Mesenchymal stem cell (in vitro differentiated cells and primary cell): ENCODE measurements at regions not wholly inside any gene's neighbourhood (a gene's known extent, or its start where the extent isn't known, plus 50 kb on each side); places are given as distances from the start of the nearest gene placed in this dataset.

Experiments used
- DNase-seq: peaks from one replicate; pipeline ENCODE4 v3.0.0-alpha.2; 2013
- H2AFZ ChIP-seq: one replicate; pipeline ENCODE4 v1.6.1; 2013; ENCODE audit warnings: low read depth, mild to moderate bottlenecking, control low read depth, inconsistent platforms, low read length, moderate library complexity
- H2AK5ac ChIP-seq: 2 replicates; pipeline ENCODE4 v1.6.1; 2013; ENCODE audit warnings: low read length, moderate library complexity, mild to moderate bottlenecking, inconsistent platforms; ENCODE audit not compliant: severe bottlenecking
- H2BK120ac ChIP-seq: one replicate; pipeline ENCODE4 v1.6.1; 2013; ENCODE audit warnings: low read depth, mild to moderate bottlenecking, inconsistent platforms, low read length, moderate library complexity
- H2BK12ac ChIP-seq, 2 experiments: one replicate each; pipeline ENCODE4 v1.6.1; 2013; ENCODE audit warnings: inconsistent platforms in 2 of 2, low read length in 2 of 2, mild to moderate bottlenecking in 2 of 2, moderate library complexity in 2 of 2, control low read depth in 1 of 2
- H2BK15ac ChIP-seq: one replicate; pipeline ENCODE4 v1.6.1; 2013; ENCODE audit warnings: mild to moderate bottlenecking, low read depth, inconsistent platforms; ENCODE audit not compliant: poor library complexity, severe bottlenecking
- H2BK5ac ChIP-seq: 2 replicates; pipeline ENCODE4 v1.6.1; 2013; ENCODE audit warnings: low read depth, mild to moderate bottlenecking, low read length, control low read depth, inconsistent platforms; ENCODE audit not compliant: poor library complexity, severe bottlenecking
- H3K14ac ChIP-seq, 2 experiments: one replicate each; pipeline ENCODE4 v1.6.1; 2013; ENCODE audit warnings: inconsistent platforms in 2 of 2, low read length in 2 of 2, control low read depth in 1 of 2, mild to moderate bottlenecking in 1 of 2, moderate library complexity in 1 of 2
- H3K18ac ChIP-seq, 2 experiments: one replicate each; pipeline ENCODE4 v1.6.1; 2013; ENCODE audit warnings: inconsistent platforms in 2 of 2, low read length in 2 of 2, control low read depth in 1 of 2, low read depth in 1 of 2, mild to moderate bottlenecking in 1 of 2
- H3K23ac ChIP-seq, 2 experiments: one replicate each; pipeline ENCODE4 v1.6.1; 2013; ENCODE audit warnings: inconsistent platforms in 2 of 2, low read length in 2 of 2, mild to moderate bottlenecking in 2 of 2, moderate library complexity in 2 of 2, control low read depth in 1 of 2
- H3K27ac ChIP-seq: 2 replicates; pipeline ENCODE4 v1.5.1; 2013; ENCODE audit warnings: mild to moderate bottlenecking, moderate library complexity, low read length, control low read depth, inconsistent platforms; ENCODE audit not compliant: poor library complexity, severe bottlenecking
- H3K27me3 ChIP-seq, 2 experiments: 2 replicates each; pipeline versions ENCODE4 v1.6.1 to v1.7.0; 2013; ENCODE audit warnings: low read length in 2 of 2, mild to moderate bottlenecking in 2 of 2, moderate library complexity in 2 of 2, control low read depth in 1 of 2, inconsistent platforms in 1 of 2; ENCODE audit not compliant: control insufficient read depth in 1 of 2, insufficient read depth in 1 of 2
- H3K36me3 ChIP-seq, 2 experiments: 2 replicates each; pipeline versions ENCODE4 v1.6.1 to v1.7.0; 2013; ENCODE audit warnings: low read length in 2 of 2, control low read depth in 1 of 2, inconsistent platforms in 1 of 2, low read depth in 1 of 2, mild to moderate bottlenecking in 1 of 2; ENCODE audit not compliant: insufficient read depth in 2 of 2, control insufficient read depth in 1 of 2
- H3K4ac ChIP-seq, 2 experiments: one replicate each; pipeline ENCODE4 v1.6.1; 2013; ENCODE audit warnings: inconsistent platforms in 2 of 2, low read length in 2 of 2, mild to moderate bottlenecking in 2 of 2, moderate library complexity in 2 of 2, control low read depth in 1 of 2, low read depth in 1 of 2
- H3K4me1 ChIP-seq: 2 replicates; pipeline ENCODE4 v1.6.1; 2013; ENCODE audit warnings: low read depth, low read length, control low read depth; ENCODE audit not compliant: control insufficient read depth, insufficient read depth
- H3K4me2 ChIP-seq: 2 replicates; pipeline ENCODE4 v1.6.1; 2013; ENCODE audit warnings: low read length, mild to moderate bottlenecking, inconsistent platforms; ENCODE audit not compliant: poor library complexity, severe bottlenecking
- H3K4me3 ChIP-seq, 2 experiments: 2 replicates each; pipeline versions ENCODE4 v1.5.1 to v1.7.0; 2013; ENCODE audit warnings: low read length in 2 of 2, mild to moderate bottlenecking in 2 of 2, control low read depth in 1 of 2, low read depth in 1 of 2; ENCODE audit not compliant: insufficient read depth in 1 of 2
- H3K79me1 ChIP-seq: replicated peaks from 2 replicates; pipeline ENCODE4 v1.6.1; 2013; ENCODE audit warnings: mild to moderate bottlenecking, control low read depth, low read length, inconsistent platforms; ENCODE audit not compliant: poor library complexity, severe bottlenecking
- H3K9ac ChIP-seq: 2 replicates; pipeline ENCODE4 v1.7.0; 2013; ENCODE audit warnings: mild to moderate bottlenecking, low read length, moderate library complexity
- H3K9me3 ChIP-seq: 2 replicates; pipeline ENCODE4 v1.7.0; 2013; ENCODE audit warnings: mild to moderate bottlenecking, low read length; ENCODE audit not compliant: control insufficient read depth
- H4K8ac ChIP-seq: one replicate; pipeline ENCODE4 v1.6.1; 2013; ENCODE audit warnings: inconsistent platforms, mild to moderate bottlenecking, low read length, moderate library complexity
- H4K91ac ChIP-seq: one replicate; pipeline ENCODE4 v1.6.1; 2013; ENCODE audit warnings: mild to moderate bottlenecking, low read length, inconsistent platforms
- WGBS: methylation state at CpG from one replicate; pipeline ENCODE4 v1.1.7; 2013; ENCODE audit warnings: mixed read lengths; 5-methylcytosine and 5-hydroxymethylcytosine counted together

GRCh38 chr5:135271533-135272310, 127.3 kb downstream of the MACROH2A1 start:
- peak; percentile 74 for DNase-seq
- WGBS, result 49% methylated on average over 14 of the region's 14 CpGs
- no peak overlapping the region for H4K8ac ChIP-seq
- peak overlapping the region in 1 of 2 experiments; percentile 83 for H2BK12ac ChIP-seq
- H3K18ac ChIP-seq, result peak overlapping the region; percentile 6 to 89
- no peaks in the 10 kb centered on the region for H3K27me3 ChIP-seq
- H3K9ac ChIP-seq, result no peak overlapping the region
- no peak overlapping the region for H3K4me3 ChIP-seq
- H3K4me1 ChIP-seq, result peaks cover 15% of the 10 kb centered on the region
- H2AK5ac ChIP-seq, result no peak overlapping the region
- no peak overlapping the region for H2AFZ ChIP-seq
- no peak overlapping the region for H3K27ac ChIP-seq
- H4K91ac ChIP-seq, result no peak overlapping the region
- H2BK120ac ChIP-seq, result peak overlapping the region; percentile 80
- H3K14ac ChIP-seq, result peak overlapping the region in 1 of 2 experiments; percentile 57
- peak overlapping the region in 1 of 2 experiments; percentile 34 for H3K4ac ChIP-seq
- H2BK15ac ChIP-seq, result no peak overlapping the region
- H3K79me1 ChIP-seq, result no peaks in the 10 kb centered on the region
- no peaks in the 10 kb centered on the region for H3K9me3 ChIP-seq
- no peak overlapping the region for H2BK5ac ChIP-seq
- H3K23ac ChIP-seq, result peak overlapping the region in 1 of 2 experiments; percentile 50
- H3K36me3 ChIP-seq, result no peaks in the 10 kb centered on the region
- no peak overlapping the region for H3K4me2 ChIP-seq

DNA sequence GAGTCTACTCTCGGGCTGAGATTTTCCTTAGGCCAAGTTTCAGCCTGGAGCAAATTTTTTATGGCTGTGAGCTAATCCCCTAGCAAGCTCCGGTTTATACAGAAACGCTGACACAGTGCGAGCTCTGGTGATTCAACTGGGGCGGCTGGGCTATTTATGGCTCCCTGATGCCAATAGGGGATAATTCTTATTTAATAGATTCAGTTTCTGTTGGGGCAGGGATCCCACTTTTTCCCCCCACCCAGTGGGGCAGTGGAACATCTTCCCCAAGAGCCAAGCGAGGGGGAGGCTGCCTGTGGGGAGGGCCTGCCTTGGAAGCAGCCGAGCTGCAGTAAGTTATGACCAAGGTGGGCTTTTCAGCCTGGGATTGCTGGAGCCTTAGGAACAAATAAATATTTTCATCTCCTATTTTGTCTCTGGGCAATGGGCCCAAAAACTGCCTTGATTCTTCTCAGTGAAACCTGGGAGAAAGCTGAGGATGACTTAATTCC, 129.1 kb downstream of the MACROH2A1 start:
- peak; percentile 93 for DNase-seq
- Histone ChIP-seq H3K4me2 (no peak overlapping the region), H3K4me3 (peak overlapping the region in 1 of 2 experiments; percentile 65), H4K8ac (no peak overlapping the region), H2BK120ac (peak overlapping the region; percentile 52), H2AFZ (no peak overlapping the region), H3K27me3 (no peaks in the 10 kb centered on the region), H2BK15ac (peak overlapping the region; percentile 17), H3K36me3 (no peaks in the 10 kb centered on the region), H3K4me1 (peaks cover 18% of the 10 kb centered on the region), H3K9me3 (no peaks in the 10 kb centered on the region), H3K18ac (peak overlapping the region; percentile 82 to 93), H3K23ac (no peak overlapping the region), H3K14ac (no peak overlapping the region), H3K9ac (peak overlapping the region; percentile 94), H2BK5ac (peak overlapping the region; percentile 61), H2BK12ac (peak overlapping the region in 1 of 2 experiments; percentile 90), H2AK5ac (no peak overlapping the region), H3K27ac (peak overlapping the region; percentile 80), H3K4ac (peak overlapping the region in 1 of 2 experiments; percentile 56), H3K79me1 (no peaks in the 10 kb centered on the region), H4K91ac (peak overlapping the region; percentile 81)
- 18% methylated on average over 7 of the region's 7 CpGs for WGBS

GRCh38 chr5:135269199-135269598, 129.8 kb downstream of the MACROH2A1 start:
- no peak overlapping the region for H2AK5ac ChIP-seq
- H3K4me1 ChIP-seq, result peaks cover 18% of the 10 kb centered on the region
- H3K4me2 ChIP-seq, result no peak overlapping the region
- H3K14ac ChIP-seq, result no peak overlapping the region
- H3K27me3 ChIP-seq, result no peaks in the 10 kb centered on the region
- no peak overlapping the region for H3K4ac ChIP-seq
- peak overlapping the region; percentile 80 for H3K27ac ChIP-seq
- peak overlapping the region in 1 of 2 experiments; percentile 35 for H3K4me3 ChIP-seq
- H3K9ac ChIP-seq, result peak overlapping the region; percentile 94
- no peak overlapping the region for H2BK15ac ChIP-seq
- H4K91ac ChIP-seq, result no peak overlapping the region
- no peaks in the 10 kb centered on the region for H3K79me1 ChIP-seq
- H2AFZ ChIP-seq, result peak overlapping the region; percentile 57
- H2BK5ac ChIP-seq, result no peak overlapping the region
- H2BK12ac ChIP-seq, result peak overlapping the region in 1 of 2 experiments; percentile 90
- no peak overlapping the region for H3K23ac ChIP-seq
- H3K18ac ChIP-seq, result peak overlapping the region; percentile 84 to 94
- peak overlapping the region; percentile 64 for H2BK120ac ChIP-seq
- H4K8ac ChIP-seq, result peak overlapping the region; percentile 96
- WGBS, result 25% methylated on average over 1 of the region's 2 CpGs
- no peaks in the 10 kb centered on the region for H3K36me3 ChIP-seq
- peak; percentile 36 for DNase-seq
- no peaks in the 10 kb centered on the region for H3K9me3 ChIP-seq

GRCh38 chr5:135266975-135267374, 132.1 kb downstream of the MACROH2A1 start:
- peak overlapping the region; percentile 29 for H2BK120ac ChIP-seq
- peak; percentile 74 for DNase-seq
- peaks cover 16% of the 10 kb centered on the region for H3K4me1 ChIP-seq
- H3K14ac ChIP-seq, result no peak overlapping the region
- H4K91ac ChIP-seq, result peak overlapping the region; percentile 62
- H3K27me3 ChIP-seq, result no peaks in the 10 kb centered on the region
- H3K9ac ChIP-seq, result no peak overlapping the region
- peak overlapping the region; percentile 83 to 87 for H2BK12ac ChIP-seq
- 37% methylated on average over 5 of the region's 5 CpGs for WGBS
- H3K36me3 ChIP-seq, result no peaks in the 10 kb centered on the region
- peak overlapping the region; percentile 67 to 78 for H3K18ac ChIP-seq
- peak overlapping the region; percentile 92 for H4K8ac ChIP-seq
- H3K4me3 ChIP-seq, result no peak overlapping the region
- peak overlapping the region; percentile 67 to 73 for H3K4ac ChIP-seq
- no peaks in the 10 kb centered on the region for H3K79me1 ChIP-seq
- peak overlapping the region; percentile 9 for H3K4me2 ChIP-seq
- no peaks in the 10 kb centered on the region for H3K9me3 ChIP-seq
- no peak overlapping the region for H2AFZ ChIP-seq
- no peak overlapping the region for H3K27ac ChIP-seq
- no peak overlapping the region for H2BK5ac ChIP-seq
- H3K23ac ChIP-seq, result peak overlapping the region in 1 of 2 experiments; percentile 26
- H2BK15ac ChIP-seq, result peak overlapping the region; percentile 73
- H2AK5ac ChIP-seq, result no peak overlapping the region
